A673 (cell line): ENCODE measurements at regions not wholly inside any gene's neighbourhood (a gene's known extent, or its start where the extent isn't known, plus 50 kb on each side); places are given as distances from the start of the nearest gene placed in this dataset.

Source experiments
- BruUV-seq: library from RNA; stranded (reverse); fragments of 400-500 nt; replicated peaks from 2 replicates; lab custom pipeline; 2021; lab: Mats Ljungman, UMichigan
- CTCF ChIA-PET: fragments of 300-600 bp; sonication (Branson Sonifier 250); formaldehyde crosslinking; loops from one replicate; lab custom pipeline; 2022; ENCODE audit warnings: antibody characterized with exemption; lab: Charles Lee
- POLR2A ChIA-PET: fragments of 300-600 bp; sonication (Branson Sonifier 250); formaldehyde crosslinking; loops from one replicate; lab custom pipeline; 2022; ENCODE audit warnings: antibody characterized with exemption; ENCODE audit not compliant: low non-redundant PET; lab: Charles Lee
- DNase-seq: peaks from one replicate; pipeline ENCODE4 v3.0.0-alpha.2; 2015; ENCODE audit warnings: low spot score
- H3K27ac ChIP-seq: fragments of 200-600 bp; sonication (generic); 2 replicates; pipeline ENCODE4 v1.5.1; 2016; ENCODE audit warnings: mixed run types, low read depth, mild to moderate bottlenecking, mixed read lengths, antibody characterized with exemption, low read length; ENCODE audit not compliant: poor library complexity, severe bottlenecking
- H3K27me3 ChIP-seq: fragments of 200-600 bp; sonication (generic); replicated peaks from 2 replicates; pipeline ENCODE4 v1.6.1; 2017; ENCODE audit warnings: mixed run types, low read depth, mild to moderate bottlenecking, mixed read lengths, antibody characterized with exemption, low read length; ENCODE audit not compliant: insufficient read depth, poor library complexity
- H3K36me3 ChIP-seq: fragments of 200-600 bp; sonication (generic); 2 replicates; pipeline ENCODE4 v1.6.1; 2016; ENCODE audit warnings: mixed run types, mild to moderate bottlenecking, mixed read lengths, antibody characterized with exemption, low read length; ENCODE audit not compliant: insufficient read depth, poor library complexity, severe bottlenecking
- H3K4me1 ChIP-seq: fragments of 200-600 bp; sonication (generic); 2 replicates; pipeline ENCODE4 v1.6.1; 2017; ENCODE audit warnings: mixed run types, mild to moderate bottlenecking, mixed read lengths, antibody characterized with exemption, low read length; ENCODE audit not compliant: insufficient read depth, poor library complexity, severe bottlenecking
- H3K4me3 ChIP-seq: fragments of 200-600 bp; sonication (generic); 2 replicates; pipeline ENCODE4 v1.5.1; 2016; ENCODE audit warnings: low read depth, mixed run types, mild to moderate bottlenecking, mixed read lengths, low read length; ENCODE audit not compliant: poor library complexity, severe bottlenecking
- H3K9me3 ChIP-seq: fragments of 200-600 bp; sonication (generic); 2 replicates; pipeline ENCODE4 v1.6.1; 2016; ENCODE audit warnings: mixed run types, low read depth, mild to moderate bottlenecking, mixed read lengths, antibody characterized with exemption, low read length; ENCODE audit not compliant: poor library complexity, severe bottlenecking
- EZH2 ChIP-seq: fragments of 200-600 bp; sonication (generic); IDR thresholded peaks from 2 replicates; pipeline ENCODE4 v1.6.1; 2017; ENCODE audit warnings: borderline replicate concordance, low read depth, mild to moderate bottlenecking, mixed read lengths, antibody characterized with exemption, low read length; ENCODE audit not compliant: poor library complexity, severe bottlenecking
- intact Hi-C: fragments of 100-400 bp; cut with micrococcal nuclease; formaldehyde crosslinking; loops from one replicate; pipeline ENCODE4 v1.10.0; 2022; ENCODE audit not compliant: unreplicated experiment
- TF ChIP-seq, protein P1 (sequence below): fragments of 300-800, 200-600 bp; sonication (generic); conservative IDR thresholded peaks from 2 replicates; pipeline ENCODE4 v1.5.1; 2017; ENCODE audit warnings: low read depth, mild to moderate bottlenecking, antibody characterized with exemption, low read length, moderate library complexity, mixed read lengths

- H3K9me3 ChIP-seq = no peaks in the 10 kb centered on the region
- no peak overlapping the region for H3K27ac ChIP-seq
- POLR2A ChIA-PET = no interaction called here
- CTCF ChIA-PET = no interaction called here
- H3K4me1 ChIP-seq = no peaks in the 10 kb centered on the region
- no TSS peak for BruUV-seq
- intact Hi-C loops = no loop called here
- no peak for DNase-seq
- no peaks in the 10 kb centered on the region for H3K36me3 ChIP-seq
- H3K4me3 ChIP-seq = no peak overlapping the region
- H3K27me3 ChIP-seq = no peaks in the 10 kb centered on the region
- no peak for TF ChIP-seq EZH2
- TF ChIP-seq, protein P1, sequence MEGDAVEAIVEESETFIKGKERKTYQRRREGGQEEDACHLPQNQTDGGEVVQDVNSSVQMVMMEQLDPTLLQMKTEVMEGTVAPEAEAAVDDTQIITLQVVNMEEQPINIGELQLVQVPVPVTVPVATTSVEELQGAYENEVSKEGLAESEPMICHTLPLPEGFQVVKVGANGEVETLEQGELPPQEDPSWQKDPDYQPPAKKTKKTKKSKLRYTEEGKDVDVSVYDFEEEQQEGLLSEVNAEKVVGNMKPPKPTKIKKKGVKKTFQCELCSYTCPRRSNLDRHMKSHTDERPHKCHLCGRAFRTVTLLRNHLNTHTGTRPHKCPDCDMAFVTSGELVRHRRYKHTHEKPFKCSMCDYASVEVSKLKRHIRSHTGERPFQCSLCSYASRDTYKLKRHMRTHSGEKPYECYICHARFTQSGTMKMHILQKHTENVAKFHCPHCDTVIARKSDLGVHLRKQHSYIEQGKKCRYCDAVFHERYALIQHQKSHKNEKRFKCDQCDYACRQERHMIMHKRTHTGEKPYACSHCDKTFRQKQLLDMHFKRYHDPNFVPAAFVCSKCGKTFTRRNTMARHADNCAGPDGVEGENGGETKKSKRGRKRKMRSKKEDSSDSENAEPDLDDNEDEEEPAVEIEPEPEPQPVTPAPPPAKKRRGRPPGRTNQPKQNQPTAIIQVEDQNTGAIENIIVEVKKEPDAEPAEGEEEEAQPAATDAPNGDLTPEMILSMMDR = no peak
Measured at GRCh38 chr5:61215996-61216395, 53.7 kb upstream of the SMIM15 start.

DNA sequence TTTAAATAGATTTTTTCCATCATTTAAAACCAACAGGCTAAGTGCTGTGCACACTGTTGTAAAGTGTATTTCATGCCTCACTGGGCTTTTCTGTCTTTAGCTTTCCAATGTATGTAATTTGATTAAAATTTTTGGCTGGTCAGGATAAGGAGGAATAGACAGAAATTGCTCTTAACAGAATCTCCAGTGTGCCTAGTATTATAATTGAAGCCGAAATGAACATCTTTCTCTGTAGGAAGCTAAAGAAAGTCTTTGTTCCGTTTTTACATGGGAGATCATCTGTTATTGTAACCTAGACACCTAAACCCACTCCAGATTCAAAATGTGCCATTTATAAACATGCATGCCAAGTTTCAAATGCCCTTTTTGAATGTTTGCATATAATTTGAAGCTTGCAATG lies 54.5 kb upstream of the SMIM15 start:
- H3K4me3 ChIP-seq = no peak overlapping the region
- intact Hi-C loops = no loop called here
- no peaks in the 10 kb centered on the region for H3K36me3 ChIP-seq
- no peaks in the 10 kb centered on the region for H3K27me3 ChIP-seq
- no peak overlapping the region for H3K27ac ChIP-seq
- no peaks in the 10 kb centered on the region for H3K4me1 ChIP-seq
- H3K9me3 ChIP-seq = no peaks in the 10 kb centered on the region
- no peak for TF ChIP-seq EZH2
- TF ChIP-seq, protein P1 = no peak
- DNase-seq = no peak
- no TSS peak for BruUV-seq
- ChIA-PET CTCF (no interaction called here), POLR2A (interaction anchor here (0.6 kb wide), 1 partner anchor 310 kb away, joined by 3 read pairs; no protein-coding TSS in a partner anchor)

DNA sequence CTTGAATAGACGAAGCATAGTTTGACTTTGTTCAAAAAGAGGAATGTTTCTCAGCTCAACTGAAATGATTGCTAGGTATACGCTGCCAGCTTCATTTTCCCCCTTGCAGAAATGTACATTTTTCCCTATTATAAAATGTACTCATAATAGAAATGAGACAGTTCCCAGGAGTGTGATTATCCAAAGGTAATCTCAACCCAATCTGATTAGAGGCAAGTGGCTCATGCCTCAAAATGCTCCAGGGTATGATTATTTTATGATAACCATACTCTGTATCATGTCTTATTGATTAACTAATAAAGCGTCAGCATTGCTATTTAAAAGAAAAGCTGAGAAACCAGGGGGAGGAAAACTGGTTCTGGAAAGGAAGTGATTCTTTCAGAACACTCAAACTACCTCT lies 54.9 kb upstream of the SMIM15 start:
- DNase-seq = no peak
- Histone ChIP-seq H3K27ac (no peak overlapping the region), H3K27me3 (no peaks in the 10 kb centered on the region), H3K36me3 (no peaks in the 10 kb centered on the region), H3K4me3 (no peak overlapping the region), H3K4me1 (no peaks in the 10 kb centered on the region), H3K9me3 (no peaks in the 10 kb centered on the region)
- POLR2A ChIA-PET = interaction anchor here (0.6 kb wide), 1 partner anchor 310 kb away, joined by 3 read pairs; no protein-coding TSS in a partner anchor
- no peak for TF ChIP-seq EZH2
- TF ChIP-seq, protein P1 = no peak
- BruUV-seq = no TSS peak
- CTCF ChIA-PET = no interaction called here
- intact Hi-C loops = no loop called here
